NB4 (cell line): ENCODE measurements at regions not wholly inside any gene's neighbourhood (a gene's known extent, or its start where the extent isn't known, plus 50 kb on each side); places are given as distances from the start of the nearest gene placed in this dataset.

Experiments
- CTCF ChIP-seq: IDR thresholded peaks from one replicate; pipeline ENCODE4 v1.5.1; 2012; ENCODE audit warnings: low read depth, low read length
- POLR2A ChIP-seq: IDR thresholded peaks from 2 replicates; pipeline ENCODE4 v1.6.1; 2011; ENCODE audit warnings: mild to moderate bottlenecking; ENCODE audit not compliant: insufficient read length; ENCODE audit errors: extremely low read depth

GRCh38 chr10:63899673-63900300 is 378.6 kb downstream of the REEP3 start:
- TF ChIP-seq CTCF = no peak
- no peak for TF ChIP-seq POLR2A
